H1 (cell line): ENCODE measurements at regions not wholly inside any gene's neighbourhood (a gene's known extent, or its start where the extent isn't known, plus 50 kb on each side); places are given as distances from the start of the nearest gene placed in this dataset.

Experiments
- BCL11A ChIP-seq, 2 experiments: IDR thresholded peaks; one replicate each; pipeline ENCODE4 v1.6.1; 2011; ENCODE audit warnings: low read depth in 2 of 2, low read length in 2 of 2, mild to moderate bottlenecking in 2 of 2
- NANOG ChIP-seq: IDR thresholded peaks from 2 replicates; pipeline ENCODE4 v1.6.1; 2011; ENCODE audit warnings: low read length, low read depth, mild to moderate bottlenecking, inconsistent platforms; ENCODE audit not compliant: insufficient read depth, poor library complexity, severe bottlenecking
- RNF2 ChIP-seq: fragments of 200-900, 300-1000 bp; sonication (generic); IDR thresholded peaks from 2 replicates; pipeline ENCODE4 v1.7.1; 2016; ENCODE audit warnings: borderline replicate concordance, low read depth, mild to moderate bottlenecking, antibody characterized with exemption, low read length; ENCODE audit not compliant: poor library complexity, severe bottlenecking; ENCODE audit errors: missing control alignments
- TAF7 ChIP-seq: optimal IDR thresholded peaks from 2 replicates; pipeline ENCODE3; 2011; ENCODE audit warnings: low read depth, mild to moderate bottlenecking, inconsistent platforms, low read length, moderate library complexity, borderline replicate concordance

- no peak for TF ChIP-seq NANOG
- no peak for TF ChIP-seq RNF2
- TF ChIP-seq BCL11A (IDR thresholded peaks at IDR 0.05; ENCODE audit: low read depth in 2 of 2, low read length in 2 of 2), result no peak
- no peak for TF ChIP-seq TAF7
Observed at GRCh38 chr9:84139296-84140070, 158.9 kb downstream of the RMI1 start (continued).
